DMS153 treated with DMSO at 0.1 percent for 48 hours (cell line): ENCODE measurements at regions not wholly inside any gene's neighbourhood (a gene's known extent, or its start where the extent isn't known, plus 50 kb on each side); places are given as distances from the start of the nearest gene placed in this dataset.

ENCODE experiments used
- DNase-seq: peaks from one replicate; lab custom pipeline; 2025; ENCODE audit not compliant: unreplicated experiment; lab: John Stamatoyannopoulos, UW

DNA sequence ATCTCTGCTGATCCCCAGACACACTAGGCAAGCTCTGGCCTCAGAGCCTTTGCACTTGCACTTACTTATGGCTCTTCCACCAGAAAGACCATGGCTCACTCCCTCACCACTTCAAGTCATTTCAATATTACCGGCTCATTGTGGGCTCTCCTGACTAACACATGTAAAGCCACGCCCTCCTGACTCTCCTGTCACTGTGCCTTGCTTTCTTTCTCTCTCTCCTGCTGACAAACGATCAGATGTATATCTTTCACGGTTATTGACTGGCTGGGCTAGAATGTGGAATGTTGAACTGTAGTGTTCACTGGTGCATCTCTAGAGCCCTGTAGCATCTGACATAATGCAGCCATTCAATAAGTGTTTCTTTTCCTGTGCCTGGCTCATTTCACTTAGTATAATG, 425.1 kb downstream of the RAB28 start:
- no peak for DNase-seq

DNA sequence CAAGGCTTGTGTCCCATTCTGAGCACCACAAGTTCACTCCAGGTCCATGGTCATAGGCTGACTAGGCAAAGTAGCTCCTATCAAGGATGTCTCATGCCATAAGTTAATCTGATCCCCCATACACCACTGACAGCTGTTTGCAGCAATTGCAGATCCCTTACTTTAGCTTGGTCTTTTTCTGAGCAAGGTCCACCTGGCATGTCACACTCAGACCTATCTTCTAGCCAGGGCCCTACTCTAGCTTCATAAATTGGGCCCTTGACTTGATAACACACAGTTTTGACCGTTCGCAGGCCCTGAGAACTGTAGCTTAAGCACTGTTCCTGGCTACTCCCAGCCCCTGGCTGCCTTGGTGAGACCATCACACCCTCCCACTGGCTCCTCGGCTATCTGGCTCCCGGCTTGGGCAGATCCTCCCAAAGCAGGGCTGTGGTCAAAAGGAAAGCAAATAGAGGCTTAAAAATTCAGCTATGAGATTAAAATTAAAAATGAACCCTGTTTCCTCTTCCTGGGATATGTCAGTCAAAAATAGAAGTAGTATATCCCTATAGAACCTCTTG, 427.4 kb downstream of the RAB28 start:
- DNase-seq = no peak

DNA sequence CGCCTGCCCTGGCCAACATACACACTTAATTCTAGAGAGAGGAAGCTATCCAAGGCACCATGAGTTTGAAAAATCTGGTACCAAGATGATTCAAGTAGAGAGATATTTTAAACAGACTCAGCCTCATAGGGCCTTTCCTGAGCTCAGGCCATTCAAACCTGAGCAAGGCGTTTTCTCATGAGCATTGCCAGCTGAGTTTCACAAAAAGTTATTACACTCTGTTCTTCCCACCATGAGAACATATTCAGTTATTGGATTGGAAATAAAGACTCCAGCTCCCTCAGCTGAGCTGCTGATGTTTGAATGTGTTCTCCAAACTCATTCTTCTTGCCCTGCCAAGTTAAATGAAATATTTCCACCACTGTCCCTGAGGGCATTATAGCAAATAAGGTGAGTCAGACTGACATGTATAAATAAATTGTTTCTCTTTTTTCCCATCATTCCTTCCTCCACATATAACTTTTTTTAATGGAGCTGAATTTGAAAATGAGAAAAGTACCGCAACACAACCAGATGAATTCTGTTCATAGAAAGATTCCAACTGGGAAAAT, 429.6 kb downstream of the RAB28 start:
- no peak for DNase-seq

DNA sequence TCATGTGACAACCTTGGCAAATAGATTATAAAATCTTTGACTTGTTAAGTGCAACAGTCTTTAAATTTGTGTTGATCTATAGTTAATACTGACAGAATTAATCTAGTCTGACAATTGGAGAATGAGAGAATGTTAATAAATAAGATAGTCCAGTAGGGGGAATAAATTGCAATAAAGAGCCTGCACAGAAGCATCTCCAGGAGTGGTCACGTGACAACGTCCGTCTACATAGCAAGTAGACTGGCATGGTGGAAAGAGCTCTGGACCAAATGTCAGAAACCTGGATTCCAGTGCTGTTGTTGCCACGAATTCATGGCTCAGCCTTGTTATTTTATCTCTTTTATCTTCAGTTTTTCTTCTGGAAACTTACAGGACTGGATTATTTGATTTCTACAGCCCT, 436.5 kb downstream of the RAB28 start:
- no peak for DNase-seq

DNA sequence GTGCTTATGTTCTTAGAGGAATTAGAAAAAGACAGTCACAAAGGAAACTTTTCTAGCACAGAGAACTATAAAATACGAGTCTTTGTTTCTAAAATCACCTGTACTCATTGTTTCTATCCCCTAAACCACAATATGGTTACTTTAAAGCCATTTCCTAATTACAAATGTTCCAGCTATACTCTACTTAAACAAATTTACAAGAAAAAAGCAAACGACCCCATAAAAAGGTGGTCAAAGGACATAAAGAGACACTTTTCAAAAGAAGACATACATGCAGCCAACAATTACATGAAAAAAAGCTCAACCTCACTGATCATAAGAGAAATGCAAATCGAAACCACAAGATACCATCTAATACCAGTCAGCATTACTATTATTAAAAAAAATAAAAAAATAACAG, 447.3 kb downstream of the RAB28 start:
- DNase-seq = no peak

DNA sequence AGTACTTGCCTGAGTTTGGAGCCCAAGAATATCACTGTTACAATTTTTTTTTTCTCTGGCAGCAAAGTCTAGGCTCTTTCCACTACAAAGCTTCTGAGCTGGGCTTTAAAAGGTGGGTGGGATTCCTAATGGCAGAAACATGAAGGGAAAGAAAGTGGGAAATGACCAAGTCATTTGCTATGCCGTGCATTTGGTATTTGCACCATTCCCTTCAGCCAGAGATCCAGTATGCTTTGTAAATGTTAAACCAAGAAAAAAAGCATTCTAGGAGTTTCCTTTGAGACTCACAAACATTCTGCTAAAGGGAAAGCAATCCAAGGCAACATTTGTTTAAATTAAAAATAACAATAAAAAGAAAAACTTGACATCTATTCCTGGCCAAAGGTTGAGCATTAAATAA, 451.2 kb downstream of the RAB28 start:
- no peak for DNase-seq

DNA sequence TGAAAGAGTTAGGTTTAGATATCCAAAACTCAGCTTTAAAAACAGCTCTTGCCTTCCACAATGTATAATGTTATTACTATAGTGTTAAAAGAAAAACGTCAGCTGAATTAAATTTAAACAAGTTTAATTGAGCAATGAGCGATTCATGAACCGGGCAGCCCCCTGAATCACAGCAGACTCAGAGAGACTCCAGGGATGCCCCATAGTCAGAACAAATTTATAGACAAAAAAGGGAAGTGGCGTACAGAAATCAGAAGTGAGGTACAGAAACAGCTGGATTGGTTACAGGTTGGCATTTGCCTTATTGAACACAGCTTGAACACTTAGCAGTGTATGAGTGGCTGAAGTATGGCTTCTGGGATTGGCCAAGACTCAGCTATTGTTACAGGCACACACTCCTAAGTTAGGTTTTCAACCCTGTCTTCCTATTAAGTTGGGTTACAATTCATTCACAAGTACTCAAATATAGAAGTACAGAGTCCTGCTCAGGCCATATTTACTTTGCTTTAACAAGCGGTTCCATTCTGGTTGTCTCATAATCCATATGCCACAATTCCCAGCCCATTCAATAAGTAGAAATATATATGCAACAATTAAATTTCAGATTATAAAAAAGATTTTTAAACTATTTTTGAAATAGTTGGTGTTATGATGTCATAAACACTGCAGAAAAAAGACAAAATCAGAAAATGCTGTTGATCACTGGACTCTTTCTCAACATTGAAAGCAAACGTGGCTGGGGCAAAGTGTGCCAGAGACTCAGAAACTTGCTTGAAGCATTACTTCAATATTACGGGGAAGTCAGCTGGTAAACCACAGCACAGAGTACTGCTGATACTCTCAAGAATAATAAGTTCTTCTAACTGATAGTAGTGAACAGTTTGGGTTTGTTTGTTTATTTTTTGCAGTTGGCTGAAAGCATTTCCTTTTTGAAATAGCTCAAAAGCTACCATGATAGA, 459.7 kb downstream of the RAB28 start:
- no peak for DNase-seq

DNA sequence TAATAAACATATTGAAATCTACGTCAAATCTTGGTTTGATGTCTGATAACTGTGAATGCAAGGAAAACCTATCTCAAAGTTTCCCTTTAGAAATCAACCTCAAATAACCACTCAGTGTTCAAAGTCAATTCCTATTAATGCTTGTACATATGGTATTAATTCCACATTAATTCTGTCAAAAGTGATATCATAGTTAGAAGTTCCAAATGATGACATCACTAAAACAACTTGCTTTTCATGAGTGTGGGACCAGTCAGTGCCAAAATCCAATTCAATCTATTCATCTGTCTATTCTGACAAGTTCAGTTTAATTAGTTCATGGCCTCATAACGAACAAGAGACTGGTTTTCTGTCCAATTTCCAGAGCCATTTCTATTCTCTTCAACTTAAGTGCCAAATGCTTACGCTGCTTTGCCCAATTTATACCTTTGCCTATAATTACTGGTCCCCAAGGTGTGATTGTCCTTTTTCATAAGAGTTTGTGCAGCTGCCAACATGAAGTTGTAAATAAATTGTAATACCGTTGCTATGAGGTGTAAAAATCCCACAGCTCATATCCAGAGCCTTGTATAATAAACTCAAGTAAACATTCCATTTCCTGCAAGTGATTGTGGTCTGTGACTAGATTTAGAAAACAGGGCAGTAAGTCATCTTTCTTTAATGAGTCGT, 476.2 kb downstream of the RAB28 start:
- DNase-seq = peak; percentile 28

DNA sequence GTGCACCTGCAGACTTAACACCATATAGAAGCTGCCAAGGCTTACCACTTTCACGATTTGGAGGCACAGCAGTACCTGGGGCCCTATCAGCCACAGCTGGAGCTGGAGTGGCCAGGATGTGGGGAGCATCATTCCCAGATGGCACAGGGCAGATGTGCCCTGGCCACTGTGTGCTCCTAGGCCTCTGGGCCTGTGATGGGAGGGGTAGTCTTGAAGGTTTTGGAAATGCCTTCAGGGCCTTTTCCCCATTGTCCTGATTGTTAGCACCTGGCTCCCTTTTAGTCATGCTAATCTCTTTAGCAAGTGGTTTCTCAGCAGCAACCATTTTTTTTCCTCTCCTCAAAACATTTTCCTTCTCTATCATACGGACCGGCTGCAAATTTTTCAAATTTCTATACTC, 490.2 kb downstream of the RAB28 start:
- DNase-seq = no peak

DNA sequence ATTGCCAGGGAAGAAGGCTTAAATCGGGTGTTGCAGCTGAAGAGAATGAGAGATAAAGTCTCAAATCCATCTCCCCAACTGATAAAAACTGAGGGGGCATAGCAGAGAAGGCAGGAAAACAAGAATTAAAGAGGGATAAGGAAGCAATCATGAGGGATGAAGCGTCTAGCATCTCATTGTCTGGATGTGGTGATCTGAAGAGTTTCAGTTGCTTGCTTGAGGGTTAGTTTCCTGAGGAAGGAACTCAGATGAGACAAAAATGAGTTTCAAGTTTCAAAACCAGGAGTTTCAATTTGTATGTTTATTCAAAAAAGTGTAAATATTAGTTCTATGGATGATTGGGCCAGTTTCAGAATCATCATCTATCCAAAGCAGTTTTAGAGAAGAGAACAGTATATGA, 496.9 kb downstream of the RAB28 start:
- DNase-seq = no peak

DNA sequence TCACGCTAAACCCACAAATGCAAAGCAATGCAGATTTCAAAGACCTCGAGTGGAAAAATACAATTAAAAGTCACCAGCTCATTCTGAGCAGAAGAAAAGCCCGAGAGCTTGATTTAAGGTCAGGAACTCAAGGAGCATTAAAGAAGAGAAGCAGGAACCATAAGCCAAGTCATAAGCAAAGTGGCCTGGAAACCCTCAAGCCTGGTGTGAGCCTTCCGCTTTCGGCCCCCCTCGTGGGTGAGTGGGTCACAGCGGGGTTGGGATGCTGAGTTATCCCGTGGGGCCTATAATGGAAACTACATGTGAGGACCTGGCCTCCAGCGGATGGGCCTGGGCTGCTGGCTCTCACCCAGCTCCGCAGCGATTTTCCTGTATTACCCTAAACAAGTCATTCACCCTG, 504.3 kb downstream of the RAB28 start:
- DNase-seq = no peak

DNA sequence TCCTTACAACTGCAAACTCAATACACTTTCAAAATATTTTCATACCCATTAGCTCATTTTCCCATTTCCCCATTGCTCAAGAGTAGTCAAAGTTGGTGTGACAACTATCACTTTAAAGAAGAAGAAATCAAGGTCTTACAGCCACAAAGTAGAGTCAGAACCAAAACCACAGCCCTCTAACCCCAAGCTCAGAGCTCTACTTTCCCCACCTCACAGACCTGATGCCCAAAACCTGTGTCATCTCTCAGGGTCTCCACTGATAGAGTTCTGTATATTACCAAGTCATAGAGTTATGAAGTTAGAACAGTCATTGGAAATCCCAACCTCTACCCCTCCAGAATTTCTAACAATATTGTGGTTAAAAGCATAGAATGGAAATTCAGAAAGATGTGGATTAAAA, 505.8 kb downstream of the RAB28 start:
- no peak for DNase-seq

DNA sequence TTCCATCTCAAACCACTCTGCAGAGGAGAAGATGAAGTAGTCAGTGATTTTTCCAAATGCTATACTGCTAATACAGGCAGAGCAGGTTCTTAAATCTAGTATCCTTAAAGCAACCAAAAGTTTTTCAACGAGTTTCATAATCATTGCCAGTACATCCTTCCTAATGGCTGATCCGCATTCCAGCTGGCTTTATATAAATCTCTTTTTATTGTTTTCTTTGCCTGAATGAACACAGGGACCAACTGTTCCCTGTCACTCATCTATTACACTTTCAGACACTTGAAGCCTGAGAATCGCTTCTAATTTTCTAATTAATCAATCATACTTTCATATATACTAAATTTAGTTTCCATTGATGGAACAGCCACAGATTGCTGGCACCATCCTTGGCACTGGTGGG, 508.6 kb downstream of the RAB28 start:
- DNase-seq = no peak

DNA sequence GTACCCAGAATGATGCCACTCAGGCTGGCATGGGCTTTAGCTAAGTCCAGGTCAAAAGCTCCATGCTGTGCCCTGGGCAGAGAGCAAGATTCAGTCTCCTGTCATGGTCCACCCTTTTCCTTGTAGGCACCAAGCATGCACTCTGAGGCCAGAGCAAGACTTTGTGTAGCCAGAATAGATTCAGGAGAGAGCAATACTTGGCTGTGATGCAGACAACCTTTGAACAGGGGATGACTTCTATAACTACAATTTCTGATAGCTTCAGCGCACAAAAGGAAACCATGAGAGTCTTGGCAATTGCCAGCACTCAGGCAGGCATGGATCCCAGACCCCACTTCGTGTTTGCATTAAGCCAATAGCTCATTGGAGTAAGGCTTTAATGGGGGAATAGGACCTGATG, 510.6 kb downstream of the RAB28 start:
- DNase-seq = no peak

DNA sequence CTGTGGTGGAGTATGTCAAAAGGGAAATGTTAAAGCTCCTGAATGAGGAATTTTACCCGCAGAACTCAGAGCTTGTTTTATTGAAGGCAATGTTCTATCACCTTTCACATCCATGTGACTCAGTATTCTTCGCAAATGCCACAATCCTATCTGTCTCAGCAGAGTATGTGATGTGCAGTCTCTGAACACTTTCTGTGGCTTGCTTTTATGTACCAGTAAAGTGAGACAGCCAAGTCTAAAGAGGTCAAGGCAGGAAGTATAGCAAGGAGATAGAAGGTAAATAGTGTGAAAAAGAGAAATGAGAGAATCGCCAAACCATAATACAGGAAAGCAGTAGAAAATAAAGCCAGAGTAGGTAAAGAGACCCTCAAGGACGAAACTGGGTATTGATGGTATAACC, 515.8 kb downstream of the RAB28 start:
- DNase-seq = no peak

DNA sequence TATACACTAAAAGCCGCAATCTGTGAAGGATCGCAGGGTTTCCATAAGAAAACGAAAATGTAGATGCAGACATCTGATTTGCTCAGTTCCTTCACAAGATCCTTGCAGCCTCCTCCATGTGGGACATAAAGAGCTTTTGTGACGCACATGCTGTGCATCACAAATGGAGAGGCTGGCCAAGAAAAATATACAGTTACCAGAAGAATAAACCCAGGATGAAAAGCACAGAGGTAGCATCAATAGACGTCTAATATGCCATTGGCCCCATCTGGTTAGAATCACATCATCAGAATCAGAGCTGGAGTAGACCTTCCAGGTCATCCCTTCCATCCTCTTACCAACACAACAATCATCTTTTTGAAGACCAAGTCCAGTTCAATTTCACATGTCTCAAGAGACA, 517.4 kb downstream of the RAB28 start:
- DNase-seq = no peak

DNA sequence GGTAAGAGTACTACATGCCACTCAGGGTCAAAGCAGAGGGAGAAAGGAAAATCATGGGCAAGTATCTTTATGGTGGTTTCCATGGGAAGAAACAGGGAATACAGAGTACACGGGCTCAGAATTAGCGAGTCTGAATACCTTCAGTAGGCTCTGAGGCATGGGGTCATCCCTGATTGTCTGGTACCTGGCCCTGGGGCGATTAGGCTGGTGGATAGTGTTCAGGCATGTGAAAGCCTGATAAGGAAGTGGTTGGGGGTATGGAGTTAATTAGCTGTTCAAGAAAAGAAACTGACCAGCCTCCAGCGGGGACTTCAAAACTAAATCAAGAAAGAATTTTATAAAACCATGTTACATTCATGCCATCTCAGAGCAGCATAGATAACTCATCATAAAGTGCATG, 518.8 kb downstream of the RAB28 start:
- DNase-seq = no peak

DNA sequence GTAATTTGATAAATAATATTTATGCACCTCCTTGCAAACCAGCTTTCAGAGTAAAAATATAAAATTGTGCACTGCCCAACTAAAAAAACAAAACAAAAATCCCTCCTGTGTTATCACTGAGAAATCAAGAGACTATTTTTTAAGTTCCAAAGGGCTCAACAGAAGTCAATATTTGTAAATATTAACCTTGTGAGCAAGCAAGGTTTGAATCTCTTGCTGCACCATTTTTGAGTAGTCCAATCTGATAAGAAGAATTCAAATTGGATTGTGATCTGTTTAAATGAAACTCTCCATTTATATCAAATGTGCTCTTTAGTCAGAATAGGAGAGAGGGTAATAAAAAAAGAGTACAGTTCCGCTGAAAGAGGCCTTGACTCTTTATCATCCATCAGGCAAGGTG, 520.2 kb downstream of the RAB28 start:
- DNase-seq = no peak

DNA sequence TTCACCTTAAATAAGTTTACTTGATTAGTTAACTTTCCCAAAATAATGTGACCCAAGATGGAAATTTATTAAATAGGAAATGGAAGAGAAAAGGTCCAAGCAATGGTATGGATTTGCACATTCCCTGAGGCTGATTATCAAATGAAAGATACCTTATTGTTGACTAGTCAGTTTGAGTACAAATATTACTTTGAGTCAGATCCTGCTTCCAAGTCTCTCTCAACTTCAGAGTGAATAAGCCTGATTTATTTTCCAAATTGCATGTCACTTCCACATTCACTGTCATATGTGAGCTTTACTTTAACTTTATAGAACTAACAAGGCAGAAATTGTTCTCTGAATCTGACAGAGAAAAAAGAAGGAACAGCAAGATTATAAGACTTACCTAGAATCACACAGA, 520.8 kb downstream of the RAB28 start:
- no peak for DNase-seq

DNA sequence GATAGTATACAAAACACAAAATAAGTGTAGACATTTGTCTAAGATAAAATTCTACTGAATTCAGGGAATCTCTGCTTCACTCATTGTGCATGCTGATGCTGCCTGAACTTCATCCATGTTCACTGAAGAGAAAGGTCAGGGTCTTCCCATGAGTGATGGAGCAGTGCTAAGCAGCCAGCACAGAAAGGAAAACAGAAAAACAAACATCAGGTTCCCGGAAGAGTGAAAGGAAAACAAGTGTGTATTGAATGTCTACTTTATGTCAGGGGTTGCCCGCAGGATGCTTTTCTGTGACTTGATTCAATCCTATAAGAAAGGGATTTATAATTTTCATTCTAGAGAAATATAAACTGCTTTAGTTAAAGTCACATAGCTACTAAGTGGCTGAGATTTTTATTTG, 522.4 kb downstream of the RAB28 start:
- DNase-seq = no peak

DNA sequence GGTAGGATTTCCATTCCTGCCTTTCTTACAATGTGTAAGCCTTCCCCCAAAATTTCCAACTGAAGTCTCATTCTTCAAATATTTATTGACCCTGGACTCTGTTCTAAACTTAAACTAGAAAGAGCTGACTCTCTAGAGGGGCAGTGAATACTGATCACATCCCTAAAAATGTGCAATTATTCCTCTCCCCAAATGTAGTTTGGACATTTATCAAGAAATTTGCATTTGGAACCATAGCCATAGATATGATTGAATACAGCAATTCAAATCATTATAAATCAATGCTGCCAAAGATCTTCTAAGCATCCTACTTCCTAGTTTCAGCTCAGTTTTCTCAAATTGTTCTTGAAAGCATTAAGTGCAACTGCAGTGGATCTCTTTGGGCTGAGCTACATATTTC, 525.7 kb downstream of the RAB28 start:
- DNase-seq = no peak

DNA sequence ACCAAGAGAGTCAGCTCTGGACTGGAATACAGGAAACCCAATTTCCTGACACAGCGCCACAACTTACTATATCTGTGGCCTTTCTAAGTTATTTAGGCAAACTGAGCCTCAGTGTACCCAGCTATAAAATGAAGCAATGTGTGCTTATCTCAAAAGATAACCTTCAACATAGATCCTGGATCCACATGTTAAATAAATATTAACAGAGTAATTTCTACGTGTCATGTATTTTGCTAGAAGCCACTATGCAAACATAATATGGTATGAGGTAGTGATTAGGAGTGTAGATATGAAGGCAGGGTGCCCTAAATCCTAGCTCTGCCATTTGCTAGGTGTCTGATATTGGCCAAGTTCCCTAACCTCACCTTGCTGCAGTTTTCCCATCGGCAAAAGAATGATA, 527.0 kb downstream of the RAB28 start:
- no peak for DNase-seq
